AG20443 (cell line): ENCODE measurements at regions not wholly inside any gene's neighbourhood (a gene's known extent, or its start where the extent isn't known, plus 50 kb on each side); places are given as distances from the start of the nearest gene placed in this dataset.
"Not testable (repeated sequence)": the region's sequence is repeated elsewhere in the genome, so short reads cannot be mapped to it uniquely, and the experiment has no call there.

Experiments
- DNase-seq: peaks from one replicate; pipeline ENCODE4 v3.0.0; 2012; ENCODE audit warnings: low spot score, mixed read lengths

GRCh38 chr17:62196587-62196986, 131.5 kb upstream of the MED13 start:
- not testable (repeated sequence) for DNase-seq

GRCh38 chr17:62194401-62194800, 129.3 kb upstream of the MED13 start:
- no peak for DNase-seq

- no peak for DNase-seq
These were observed 128.2 kb upstream of the MED13 start for GRCh38 chr17:62193249-62193648.

- DNase-seq = no peak
These were observed 126.6 kb upstream of the MED13 start for GRCh38 chr17:62191390-62192361.

- DNase-seq = no peak
These were observed 124.3 kb upstream of the MED13 start for GRCh38 chr17:62189377-62189776.

GRCh38 chr17:62188713-62189112, 123.6 kb upstream of the MED13 start:
- DNase-seq = no peak

GRCh38 chr17:62187681-62188080, 122.6 kb upstream of the MED13 start:
- no peak for DNase-seq

GRCh38 chr17:62186841-62187240, 121.8 kb upstream of the MED13 start:
- no peak for DNase-seq

GRCh38 chr17:62180772-62181171, 115.7 kb upstream of the MED13 start:
- DNase-seq = no peak

GRCh38 chr17:62179525-62180161, 114.6 kb upstream of the MED13 start:
- DNase-seq = no peak

- DNase-seq = no peak
These were observed 113.5 kb upstream of the MED13 start for GRCh38 chr17:62178579-62178978.

GRCh38 chr17:62172492-62173291, 107.6 kb upstream of the MED13 start:
- no peak for DNase-seq

- no peak for DNase-seq
These were observed 102.0 kb upstream of the MED13 start for GRCh38 chr17:62167076-62167475.

GRCh38 chr17:62164747-62165722, 100.0 kb upstream of the MED13 start:
- no peak for DNase-seq

GRCh38 chr17:62163847-62164246, 98.8 kb upstream of the MED13 start:
- DNase-seq = no peak

GRCh38 chr17:62162898-62163297, 97.8 kb upstream of the MED13 start:
- no peak for DNase-seq

GRCh38 chr17:62161405-62162148, 96.5 kb upstream of the MED13 start:
- DNase-seq = no peak

- no peak for DNase-seq
These were observed 95.7 kb upstream of the MED13 start for GRCh38 chr17:62160816-62161215.

- no peak for DNase-seq
These were observed 94.9 kb upstream of the MED13 start for GRCh38 chr17:62159994-62160393.

GRCh38 chr17:62156949-62157348, 91.9 kb upstream of the MED13 start:
- no peak for DNase-seq

GRCh38 chr17:62154909-62155308, 89.8 kb upstream of the MED13 start:
- DNase-seq = no peak
